GM19455 (cell line): ENCODE measurements at regions not wholly inside any gene's neighbourhood (a gene's known extent, or its start where the extent isn't known, plus 50 kb on each side); places are given as distances from the start of the nearest gene placed in this dataset.
A peak's percentile ranks its signal among the peaks of the same experiment; 100 is the strongest.
"Not testable (repeated sequence)": the region's sequence is repeated elsewhere in the genome, so short reads cannot be mapped to it uniquely, and the experiment has no call there.

Source experiments
- ATAC-seq: cut with Tn5 transposase; IDR thresholded peaks from one replicate; pipeline ENCODE4 v1.9.1; 2021; ENCODE audit not compliant: unreplicated experiment

- no peak for ATAC-seq
These were observed 679.1 kb upstream of the SPRY2 start for GRCh38 chr13:81020010-81020409.

GRCh38 chr13:81018936-81019335, 678.0 kb upstream of the SPRY2 start:
- no peak for ATAC-seq

- no peak for ATAC-seq
These were observed 676.7 kb upstream of the SPRY2 start for GRCh38 chr13:81017513-81018152.

GRCh38 chr13:81012031-81012430, 671.1 kb upstream of the SPRY2 start:
- ATAC-seq, result no peak

GRCh38 chr13:81001828-81002385, 661.0 kb upstream of the SPRY2 start:
- ATAC-seq, result no peak

GRCh38 chr13:80998603-80999002, 657.7 kb upstream of the SPRY2 start:
- ATAC-seq, result not testable (repeated sequence)

GRCh38 chr13:80989747-80990146, 648.8 kb upstream of the SPRY2 start:
- no peak for ATAC-seq

- ATAC-seq, result no peak
These were observed 648.3 kb upstream of the SPRY2 start for GRCh38 chr13:80989241-80989640.

GRCh38 chr13:80988391-80989151, 647.6 kb upstream of the SPRY2 start:
- ATAC-seq, result no peak

GRCh38 chr13:80979035-80979641, 638.2 kb upstream of the SPRY2 start:
- ATAC-seq, result peak; percentile 95

- ATAC-seq, result no peak
These were observed 636.2 kb upstream of the SPRY2 start for GRCh38 chr13:80977168-80977567.

GRCh38 chr13:80975903-80976302, 635.0 kb upstream of the SPRY2 start:
- ATAC-seq, result no peak

- no peak for ATAC-seq
These were observed 632.8 kb upstream of the SPRY2 start for GRCh38 chr13:80973721-80974120.

- ATAC-seq, result no peak
These were observed 632.0 kb upstream of the SPRY2 start for GRCh38 chr13:80972857-80973478.

- ATAC-seq, result no peak
These were observed 624.2 kb upstream of the SPRY2 start for GRCh38 chr13:80965097-80965496.

GRCh38 chr13:80962855-80963254, 621.9 kb upstream of the SPRY2 start:
- ATAC-seq, result no peak

- ATAC-seq, result no peak
These were observed 621.2 kb upstream of the SPRY2 start for GRCh38 chr13:80962173-80962572.

- ATAC-seq, result no peak
These were observed 616.2 kb upstream of the SPRY2 start for GRCh38 chr13:80957019-80957655.

- ATAC-seq, result no peak
These were observed 614.6 kb upstream of the SPRY2 start for GRCh38 chr13:80955501-80955900.

- ATAC-seq, result no peak
These were observed 611.2 kb upstream of the SPRY2 start for GRCh38 chr13:80952158-80952557.
